Panc1 (cell line): ENCODE measurements at regions not wholly inside any gene's neighbourhood (a gene's known extent, or its start where the extent isn't known, plus 50 kb on each side); places are given as distances from the start of the nearest gene placed in this dataset.

Experiments used
- ATAC-seq: fragments of 200-7000 bp; cut with Tn5 transposase; 2 replicates; pipeline ENCODE4 v1.9.1; 2020; ENCODE audit warnings: mild to moderate bottlenecking, moderate library complexity
- BruUV-seq: library from RNA; stranded (reverse); fragments of 400-500 nt; replicated peaks from 2 replicates; lab custom pipeline; 2021; lab: Mats Ljungman, UMichigan
- CTCF ChIA-PET: fragments of 300-600 bp; sonication (Branson Sonifier 250); formaldehyde crosslinking; loops from one replicate; lab custom pipeline; 2022; ENCODE audit warnings: antibody characterized with exemption; lab: Charles Lee
- POLR2A ChIA-PET: fragments of 300-600 bp; sonication (Branson Sonifier 250); formaldehyde crosslinking; loops from one replicate; lab custom pipeline; 2022; ENCODE audit warnings: antibody characterized with exemption; lab: Charles Lee
- DNase-seq: peaks from one replicate; pipeline ENCODE4 v3.0.0-alpha.2; 2010; ENCODE audit warnings: low read depth, low spot score
- H3K27ac ChIP-seq: 2 replicates; pipeline ENCODE4 v1.5.1; 2011; ENCODE audit warnings: mild to moderate bottlenecking, low read length, inconsistent platforms
- H3K27me3 ChIP-seq: fragments of 200-500 bp; sonication (Bioruptor generic); 2 replicates; pipeline ENCODE4 v1.6.0; 2014; ENCODE audit warnings: low read length, inconsistent platforms; ENCODE audit not compliant: control insufficient read depth, insufficient read depth
- H3K36me3 ChIP-seq: fragments of 200-500 bp; sonication (Bioruptor generic); 2 replicates; pipeline ENCODE4 v1.5.1; 2014; ENCODE audit warnings: inconsistent platforms, mild to moderate bottlenecking, low read length, moderate library complexity; ENCODE audit not compliant: control insufficient read depth, insufficient read depth
- H3K4me1 ChIP-seq: 2 replicates; pipeline ENCODE4 v1.5.1; 2011; ENCODE audit warnings: inconsistent platforms, mild to moderate bottlenecking, low read length, moderate library complexity; ENCODE audit not compliant: control insufficient read depth, insufficient read depth
- H3K4me3 ChIP-seq, 2 experiments: 2 replicates each; pipeline ENCODE4 v1.5.1; 2011 to 2012; ENCODE audit warnings: low read depth in 2 of 2, low read length in 2 of 2, mild to moderate bottlenecking in 2 of 2, inconsistent platforms in 1 of 2, moderate library complexity in 1 of 2
- H3K9me3 ChIP-seq: fragments of 200-500 bp; sonication (Bioruptor generic); 2 replicates; pipeline ENCODE4 v1.5.1; 2014; ENCODE audit warnings: low read depth, mild to moderate bottlenecking, inconsistent platforms, low read length, moderate library complexity; ENCODE audit not compliant: control insufficient read depth, insufficient read depth
- CTCF ChIP-seq: fragments of 450-650 bp; IDR thresholded peaks from 2 replicates; pipeline ENCODE4 v1.5.1; 2017; ENCODE audit warnings: mild to moderate bottlenecking
- POLR2AphosphoS5 ChIP-seq: IDR thresholded peaks from 2 replicates; pipeline ENCODE4 v1.6.1; 2012; ENCODE audit warnings: mild to moderate bottlenecking, low read depth, low read length, moderate library complexity
- REST ChIP-seq, 2 experiments: IDR thresholded peaks; 2 replicates each; pipeline ENCODE4 v1.6.1; 2011 to 2012; ENCODE audit warnings: low read depth in 2 of 2, control low read depth in 1 of 2, low read length in 1 of 2, mild to moderate bottlenecking in 1 of 2, moderate library complexity in 1 of 2; ENCODE audit not compliant: insufficient read depth in 1 of 2
- SIN3A ChIP-seq: IDR thresholded peaks from 2 replicates; pipeline ENCODE4 v1.6.1; 2012; ENCODE audit warnings: low read depth, mild to moderate bottlenecking, low read length, moderate library complexity, borderline replicate concordance; ENCODE audit not compliant: insufficient read depth
- TCF7L2 ChIP-seq: IDR thresholded peaks from 2 replicates; pipeline ENCODE4 v1.6.1; 2011; ENCODE audit warnings: mild to moderate bottlenecking, low read depth, low read length, inconsistent platforms
- in situ Hi-C: cut with HindIII; loops from 2 replicates; pipeline ENCODE4 v1.10.0; 2016; ENCODE audit warnings: low sequenced_read_pairs, low pct_unique_long_range_greater_than_20kb
- intact Hi-C: fragments of 100-400 bp; cut with micrococcal nuclease; formaldehyde crosslinking; loops from one replicate; pipeline ENCODE4 v1.10.0; 2022; ENCODE audit not compliant: unreplicated experiment

GRCh38 chr3:180117381-180118163, 80.8 kb upstream of the PEX5L start:
- no TSS peak for BruUV-seq
- intact Hi-C loops: no loop called here
- TF ChIP-seq SIN3A: no peak
- no peak for TF ChIP-seq REST (IDR thresholded peaks at IDR 0.05; ENCODE audit: insufficient read depth in 1 of 2, low read depth in 2 of 2, low read length in 1 of 2)
- no peak for TF ChIP-seq CTCF
- TF ChIP-seq POLR2AphosphoS5: no peak
- TF ChIP-seq TCF7L2: no peak
- Histone ChIP-seq H3K27me3 (no peaks in the 10 kb centered on the region), H3K36me3 (no peaks in the 10 kb centered on the region), H3K4me3 (no peak overlapping the region), H3K9me3 (no peaks in the 10 kb centered on the region), H3K27ac (no peak overlapping the region), H3K4me1 (no peaks in the 10 kb centered on the region)
- no peak for ATAC-seq
- POLR2A ChIA-PET: no interaction called here
- in situ Hi-C loops: no loop called here
- no peak for DNase-seq
- CTCF ChIA-PET: no interaction called here

- H3K4me1 ChIP-seq: no peaks in the 10 kb centered on the region
- POLR2A ChIA-PET: no interaction called here
- ATAC-seq (no peak), DNase-seq (no peak)
- TF ChIP-seq REST (IDR thresholded peaks at IDR 0.05; ENCODE audit: insufficient read depth in 1 of 2, low read depth in 2 of 2, low read length in 1 of 2) (no peak), TCF7L2 (no peak), CTCF (no peak), POLR2AphosphoS5 (no peak), SIN3A (no peak)
- CTCF ChIA-PET: no interaction called here
- in situ Hi-C loops (no loop called here), intact Hi-C loops (no loop called here)
- no peaks in the 10 kb centered on the region for H3K27me3 ChIP-seq
- peaks cover 7% of the 10 kb centered on the region for H3K9me3 ChIP-seq
- no peak overlapping the region for H3K27ac ChIP-seq
- no peak overlapping the region for H3K4me3 ChIP-seq
- BruUV-seq: no TSS peak
- H3K36me3 ChIP-seq: no peaks in the 10 kb centered on the region
These were observed 82.8 kb upstream of the PEX5L start for GRCh38 chr3:180119567-180119966.
